HUDEP-2 (cell line): ENCODE measurements at regions not wholly inside any gene's neighbourhood (a gene's known extent, or its start where the extent isn't known, plus 50 kb on each side); places are given as distances from the start of the nearest gene placed in this dataset.

ENCODE experiments used
- DNase-seq, 76 experiments: peaks; one replicate each; lab custom pipeline; 2025; ENCODE audit not compliant: unreplicated experiment in 76 of 76; lab: John Stamatoyannopoulos, UW

DNA sequence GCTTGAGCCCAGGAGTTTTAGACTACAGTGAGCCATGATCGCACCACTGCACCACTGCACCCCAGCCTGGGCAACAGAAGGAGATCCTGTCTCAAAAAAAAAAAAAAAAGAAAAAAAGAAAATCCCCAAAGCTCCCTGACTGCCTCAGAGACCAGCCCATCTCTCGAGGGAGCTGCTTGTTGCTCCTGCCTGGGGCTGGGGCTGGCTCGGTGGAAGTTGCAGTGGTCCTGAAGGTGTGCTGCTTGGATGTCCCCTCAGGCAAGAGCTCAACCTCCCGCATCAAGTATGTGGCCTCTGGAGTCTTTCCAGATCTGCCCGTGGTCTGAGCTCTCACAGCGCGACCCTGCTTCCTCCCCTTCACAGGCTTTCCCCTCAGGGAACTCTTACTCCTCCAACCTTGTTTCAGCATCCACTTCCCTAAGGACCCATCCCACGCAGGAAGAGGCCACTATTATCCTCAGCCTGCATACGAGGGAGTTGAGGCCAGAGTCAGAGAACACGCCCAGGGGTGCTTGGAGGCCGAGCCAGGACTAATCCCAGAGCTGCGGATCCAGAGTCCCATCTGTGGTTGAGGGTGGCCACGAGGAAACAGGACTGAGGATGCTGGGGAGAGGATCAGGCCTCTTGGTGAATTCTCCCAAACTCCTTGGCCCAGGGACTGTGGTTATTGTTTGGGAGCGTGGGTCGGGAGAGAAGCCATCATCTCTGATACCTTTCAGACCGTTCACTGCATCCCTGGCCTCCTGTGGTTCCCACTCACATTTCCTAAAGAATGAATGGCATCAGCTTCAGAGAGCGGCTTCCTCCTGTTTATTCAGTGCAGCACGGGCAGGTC, 624.6 kb downstream of the AACS start:
- no peak for DNase-seq

DNA sequence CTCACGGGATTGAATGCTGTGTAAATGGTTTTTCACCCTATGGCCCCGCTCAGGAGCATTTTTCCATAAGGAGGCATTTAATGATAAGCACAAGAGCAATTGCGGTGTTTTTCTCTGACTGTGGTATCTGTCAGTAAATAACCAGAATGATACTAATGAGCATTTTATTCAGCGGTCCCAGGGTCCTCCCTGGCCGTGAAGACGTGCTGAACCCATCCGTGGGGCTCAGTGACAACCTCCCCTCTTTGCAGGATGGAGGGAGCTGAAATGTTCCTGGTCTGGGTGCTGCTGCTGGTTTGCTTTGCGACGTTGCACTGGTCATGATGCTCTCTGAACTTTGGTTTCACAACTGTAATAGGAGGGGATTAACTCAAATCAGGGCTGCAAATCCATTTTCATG, 625.6 kb downstream of the AACS start:
- no peak for DNase-seq

DNA sequence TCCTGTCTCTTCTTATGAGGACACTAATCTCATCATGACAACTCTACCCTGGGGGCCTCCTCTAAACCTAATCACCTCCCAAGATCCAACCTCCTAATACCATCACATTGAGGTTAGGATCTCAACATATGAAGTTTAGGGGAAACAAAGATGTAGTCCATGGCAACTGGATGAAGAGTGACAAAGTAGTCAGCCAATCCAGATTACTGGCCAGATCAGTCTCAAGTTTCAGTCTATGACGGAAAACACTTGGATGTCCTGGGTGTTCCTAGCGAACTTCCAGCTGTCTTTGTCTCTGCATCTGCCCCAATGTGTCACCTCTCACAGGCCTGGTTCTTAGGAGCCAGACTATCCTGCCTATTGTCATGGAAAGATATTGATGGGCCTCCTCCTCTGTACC, 630.8 kb downstream of the AACS start:
- DNase-seq: no peak

GRCh38 chr12:125704803-125705202, 639.6 kb downstream of the AACS start:
- DNase-seq: no peak

DNA sequence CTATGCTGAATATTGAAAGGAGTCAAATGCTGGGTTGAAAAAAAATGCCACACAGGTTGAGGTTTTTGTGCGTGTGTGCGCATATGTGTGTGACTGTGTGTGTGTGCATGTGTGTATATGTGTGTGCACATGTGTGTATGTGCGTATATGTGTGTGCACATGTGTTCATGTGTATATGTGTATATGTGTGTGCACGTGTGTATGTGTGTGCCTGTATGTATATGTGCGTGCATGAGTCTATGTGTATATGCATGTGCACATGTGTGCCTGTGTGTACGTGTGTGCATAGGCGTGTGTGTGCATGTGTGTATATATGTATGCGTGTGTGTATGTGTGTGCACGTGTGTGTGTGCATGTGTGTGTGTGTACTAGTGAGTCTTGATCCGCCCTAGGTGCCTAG, 655.7 kb downstream of the AACS start:
- DNase-seq: no peak

DNA sequence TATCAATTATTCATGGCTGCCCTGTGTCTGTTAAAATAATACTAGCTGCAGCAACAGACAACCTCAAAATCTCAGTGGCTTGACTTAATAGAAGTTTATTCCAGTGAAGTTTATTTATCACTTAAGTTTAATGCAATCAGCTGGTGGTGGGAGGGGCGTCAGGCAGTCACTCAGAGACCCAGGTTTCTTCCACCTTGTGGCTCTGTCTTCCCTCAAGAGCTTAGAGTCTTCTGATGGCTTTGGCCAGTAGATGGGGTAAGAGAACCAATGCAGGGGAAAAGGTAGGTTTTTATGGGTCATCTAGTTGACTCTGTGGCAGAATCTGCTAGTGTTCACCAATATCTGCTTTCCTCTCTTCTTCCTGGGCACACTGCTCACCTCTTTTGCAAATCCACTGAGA, 668.9 kb downstream of the AACS start:
- peak in 5 of 76 experiments; percentile 0 to 10 (median 7) for DNase-seq

GRCh38 chr12:125738211-125738610, 673.0 kb downstream of the AACS start:
- DNase-seq: no peak

- DNase-seq: no peak
Observed at GRCh38 chr12:125742413-125742812, 677.2 kb downstream of the AACS start.

DNA sequence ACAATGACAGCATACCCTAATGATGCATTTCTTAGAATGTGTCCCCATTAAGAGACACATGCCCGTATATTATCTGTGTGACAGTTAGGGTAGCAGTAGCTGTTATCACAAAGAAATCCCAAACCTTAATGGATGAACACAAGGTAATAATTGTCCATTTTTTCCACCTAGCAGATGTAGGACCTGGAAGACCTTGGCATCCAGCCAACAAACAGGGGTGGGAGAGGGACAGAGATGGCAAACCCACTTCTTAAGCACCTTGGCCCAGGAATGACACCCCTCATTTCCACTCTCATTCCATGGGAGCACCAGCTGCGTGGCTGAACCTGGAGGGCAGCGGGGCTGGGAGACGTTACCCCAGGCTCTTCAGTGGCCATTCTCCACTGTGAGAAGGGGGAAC, 679.0 kb downstream of the AACS start:
- no peak for DNase-seq

- DNase-seq: peak in 5 of 76 experiments; percentile 2 to 20 (median 6)
Observed at GRCh38 chr12:125755512-125755911, 690.3 kb downstream of the AACS start.

- no peak for DNase-seq
Observed at GRCh38 chr12:125766091-125766490, 700.9 kb downstream of the AACS start.

- DNase-seq: no peak
Observed at GRCh38 chr12:125772403-125772802, 707.2 kb downstream of the AACS start.

DNA sequence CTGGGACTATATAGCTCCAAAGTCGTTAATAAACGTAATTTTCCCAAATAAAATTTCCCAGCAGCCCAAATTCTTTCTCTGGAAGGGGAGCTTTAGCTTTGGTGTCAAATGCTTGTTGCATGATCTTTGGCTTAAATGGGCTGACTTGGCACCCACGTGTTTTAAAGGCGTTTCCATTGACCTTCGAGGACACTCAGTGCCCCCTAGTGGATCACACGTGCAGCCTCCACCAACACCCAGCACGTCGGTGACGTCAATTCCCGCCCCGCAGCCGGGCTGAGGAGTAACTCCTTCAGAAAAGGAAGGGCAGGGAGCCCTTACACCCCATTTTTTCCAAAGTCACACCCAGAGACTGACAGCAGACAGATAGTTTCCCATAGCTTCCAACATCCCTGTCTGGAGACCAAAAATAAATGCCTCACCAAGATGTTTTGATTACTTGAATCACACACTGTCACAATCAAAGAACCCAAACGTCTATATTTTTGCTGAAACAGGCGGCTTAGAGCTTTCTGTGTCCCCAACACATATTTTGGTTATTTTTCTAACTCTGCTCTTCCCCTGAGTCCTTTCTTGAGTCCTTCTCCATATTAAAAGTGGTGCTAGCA, 707.9 kb downstream of the AACS start:
- DNase-seq: peak in 64 of 76 experiments; percentile 3 to 81 (median 41)

DNA sequence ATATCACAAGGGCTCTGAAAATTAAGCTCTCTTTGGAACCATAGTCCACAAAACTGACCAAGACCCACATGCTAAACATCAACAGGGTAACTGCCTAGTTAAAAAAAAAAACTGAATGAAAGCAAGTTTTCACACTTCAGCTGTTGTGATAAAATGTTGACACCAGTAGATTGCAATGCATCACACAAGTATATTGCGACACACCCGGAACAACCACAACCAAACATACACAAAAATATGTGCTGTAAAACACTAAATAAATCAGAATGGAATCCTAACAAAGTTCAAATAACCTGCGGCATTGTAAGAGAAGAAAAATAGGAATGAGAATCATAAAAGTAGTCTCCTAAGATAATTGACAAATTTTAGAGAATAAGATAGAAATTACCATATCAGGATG, 710.3 kb downstream of the AACS start:
- DNase-seq: no peak

- DNase-seq: no peak
Observed at GRCh38 chr12:125776212-125776611, 711.0 kb downstream of the AACS start.

GRCh38 chr12:125786143-125786542, 720.9 kb downstream of the AACS start:
- DNase-seq: no peak

DNA sequence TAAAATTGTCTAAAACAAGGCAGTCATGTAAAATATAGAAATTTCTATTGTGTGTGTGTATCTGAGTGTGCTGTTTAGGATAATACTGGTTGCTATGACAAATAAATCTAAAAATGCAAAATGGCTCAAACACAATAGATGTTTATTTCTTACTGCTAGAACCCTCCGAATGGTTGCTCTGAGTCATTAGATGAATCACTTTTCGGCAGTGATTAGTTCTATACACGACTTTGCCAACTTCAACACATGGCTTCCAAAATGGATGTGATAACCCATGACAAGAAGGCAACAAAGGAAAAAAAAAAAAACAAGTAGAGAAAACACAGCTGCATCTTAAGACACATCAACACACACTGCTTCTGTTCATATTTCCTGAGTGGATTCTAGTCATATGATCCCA, 729.2 kb downstream of the AACS start:
- DNase-seq: no peak

DNA sequence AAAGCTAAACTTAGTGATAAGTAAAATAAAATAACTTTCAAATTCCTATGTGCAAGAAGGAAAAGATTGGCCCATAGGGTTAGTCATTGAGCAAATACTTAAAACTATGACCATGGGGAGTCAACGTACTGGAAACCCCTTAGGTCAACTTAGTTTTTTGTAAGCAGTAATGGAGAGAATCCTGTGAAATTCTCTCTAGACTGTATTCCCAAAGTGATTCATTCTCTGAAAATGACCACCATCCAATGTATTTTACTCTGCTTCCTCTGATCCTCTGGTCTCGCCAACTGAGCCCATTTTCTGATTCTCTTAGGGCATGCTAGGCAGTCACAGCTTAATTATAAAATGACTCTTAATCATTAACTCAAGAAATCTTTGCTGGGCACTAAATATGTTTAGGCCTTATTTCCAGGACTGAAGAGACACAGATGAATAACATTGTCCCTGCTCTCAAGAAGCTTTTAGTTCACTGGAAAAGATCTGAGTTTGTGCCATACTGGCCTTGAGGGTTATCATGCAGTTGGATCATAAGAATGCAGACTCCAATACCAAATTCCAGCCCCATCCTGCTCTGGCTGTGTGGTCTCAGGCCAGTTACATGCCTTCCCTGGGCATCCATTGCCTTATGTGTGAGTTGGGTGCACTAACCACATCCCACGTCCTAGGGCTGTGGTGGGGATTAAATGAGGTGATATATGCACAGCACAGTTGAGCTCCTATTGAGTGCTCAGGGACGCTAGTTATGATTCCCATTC, 732.4 kb downstream of the AACS start:
- DNase-seq: no peak

DNA sequence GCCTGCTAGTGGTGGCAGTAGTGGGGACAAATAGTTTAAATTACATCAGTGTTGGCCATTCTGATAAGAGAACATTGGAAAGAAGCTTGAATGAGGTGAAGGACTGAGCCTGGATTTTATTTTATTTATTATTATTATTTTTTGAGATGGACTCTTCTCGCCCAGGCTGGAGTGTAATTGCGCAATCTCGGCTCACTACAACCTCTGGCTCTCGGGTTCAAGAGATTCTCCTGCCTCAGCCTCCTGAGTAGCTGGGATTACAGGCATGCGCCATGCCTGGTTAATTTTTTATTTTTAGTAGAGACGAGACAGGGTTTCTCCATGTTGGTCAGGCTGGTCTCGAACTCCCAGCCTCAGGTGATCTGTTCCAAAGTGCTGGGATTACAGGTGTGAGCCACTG, 739.4 kb downstream of the AACS start:
- no peak for DNase-seq

- no peak for DNase-seq
Observed at GRCh38 chr12:125824276-125824675, 759.0 kb downstream of the AACS start.

DNA sequence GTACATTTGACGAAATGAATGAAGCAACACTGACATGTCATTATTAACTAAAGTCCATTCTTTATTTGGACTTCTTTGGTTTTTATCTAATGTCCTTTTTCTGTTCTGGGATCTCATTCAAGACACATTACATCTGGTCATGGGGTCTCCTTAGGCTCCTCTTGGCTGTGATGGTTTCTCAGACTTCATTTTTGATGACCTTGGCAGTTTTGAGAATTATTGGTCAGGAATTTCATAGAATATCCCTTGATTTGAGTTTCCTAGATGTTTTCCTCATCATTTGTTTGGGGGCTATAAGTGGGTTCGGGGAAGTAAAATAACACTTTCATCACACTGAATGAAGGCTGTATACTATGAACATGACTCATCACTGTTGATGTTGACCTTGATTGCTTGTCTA, 770.6 kb downstream of the AACS start:
- DNase-seq: no peak

DNA sequence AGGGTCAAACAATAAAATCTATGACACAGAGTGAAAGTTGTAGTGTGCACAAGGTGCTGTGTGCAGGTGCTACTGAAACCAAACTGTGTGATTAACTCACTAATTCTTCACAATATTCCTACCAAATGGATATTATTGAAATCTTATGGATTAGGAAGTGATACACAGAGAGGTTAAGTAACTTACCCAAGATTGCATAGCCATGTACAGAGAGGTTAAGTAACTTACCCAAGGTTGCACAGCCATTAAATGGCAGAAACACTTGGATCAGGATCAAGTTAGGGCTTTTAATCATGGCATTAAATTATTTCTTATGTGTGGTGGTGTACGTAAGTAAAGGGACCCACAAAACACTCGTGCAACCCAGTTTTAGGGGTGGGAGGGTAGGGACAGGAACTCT, 771.4 kb downstream of the AACS start:
- DNase-seq: no peak
